Keratinocyte (primary cell): ENCODE measurements at regions not wholly inside any gene's neighbourhood (a gene's known extent, or its start where the extent isn't known, plus 50 kb on each side); places are given as distances from the start of the nearest gene placed in this dataset.

Experiments
- CTCF ChIP-seq, 3 experiments: IDR thresholded peaks in 1 of 3; conservative IDR thresholded peaks in 1 of 3; optimal IDR thresholded peaks in 1 of 3; 2 replicates in 2 of 3; 3 replicates in 1 of 3; pipeline versions ENCODE3 to v1.5.1; 2011; ENCODE audit warnings: low read length in 3 of 3, mild to moderate bottlenecking in 3 of 3, moderate library complexity in 2 of 3, control low read depth in 1 of 3, inconsistent platforms in 1 of 3; ENCODE audit not compliant: insufficient read depth in 2 of 3; ENCODE audit errors: extremely low read depth in 1 of 3
- EZH2 ChIP-seq: IDR thresholded peaks from one replicate; pipeline ENCODE4 v1.6.1; 2012; ENCODE audit warnings: inconsistent platforms, mild to moderate bottlenecking, low read length, moderate library complexity

- no peak for TF ChIP-seq CTCF (optimal IDR thresholded peaks at IDR 0.05 in 1 of 3, IDR thresholded peaks at IDR 0.05 in 1 of 3, conservative IDR thresholded peaks at IDR 0.05 in 1 of 3; ENCODE audit: extremely low read depth in 1 of 3, insufficient read depth in 2 of 3, low read length in 3 of 3)
- no peak for TF ChIP-seq EZH2
These were observed 95.3 kb upstream of the IL6 start for GRCh38 chr7:22631730-22632129.
